GM18858 (cell line): ENCODE measurements at regions not wholly inside any gene's neighbourhood (a gene's known extent, or its start where the extent isn't known, plus 50 kb on each side); places are given as distances from the start of the nearest gene placed in this dataset.

Experiments
- ATAC-seq: cut with Tn5 transposase; IDR thresholded peaks from one replicate; pipeline ENCODE4 v1.9.1; 2021; ENCODE audit not compliant: unreplicated experiment

- no peak for ATAC-seq
Observed at GRCh38 chr3:154018100-154018696, 103.0 kb upstream of the ARHGEF26 start.

- no peak for ATAC-seq
Observed at GRCh38 chr3:154022606-154023005, 98.6 kb upstream of the ARHGEF26 start.

- ATAC-seq: no peak
Observed at GRCh38 chr3:154023148-154023547, 98.0 kb upstream of the ARHGEF26 start.

GRCh38 chr3:154025007-154025406 is 96.2 kb upstream of the ARHGEF26 start:
- no peak for ATAC-seq

GRCh38 chr3:154029926-154030325 is 91.3 kb upstream of the ARHGEF26 start:
- no peak for ATAC-seq

GRCh38 chr3:154034797-154035330 is 86.3 kb upstream of the ARHGEF26 start:
- ATAC-seq: no peak

- ATAC-seq: peak; percentile 57
Observed at GRCh38 chr3:154040283-154040682, 80.9 kb upstream of the ARHGEF26 start.

GRCh38 chr3:154044671-154045070 is 76.5 kb upstream of the ARHGEF26 start:
- no peak for ATAC-seq

GRCh38 chr3:154050216-154050615 is 71.0 kb upstream of the ARHGEF26 start:
- no peak for ATAC-seq

- ATAC-seq: no peak
Observed at GRCh38 chr3:154050766-154051165, 70.4 kb upstream of the ARHGEF26 start.

- no peak for ATAC-seq
Observed at GRCh38 chr3:154059833-154060232, 61.4 kb upstream of the ARHGEF26 start.

GRCh38 chr3:154060238-154061000 is 60.8 kb upstream of the ARHGEF26 start:
- no peak for ATAC-seq

- ATAC-seq: no peak
Observed at GRCh38 chr3:154061001-154061370, 60.2 kb upstream of the ARHGEF26 start.

GRCh38 chr3:154062513-154062912 is 58.7 kb upstream of the ARHGEF26 start:
- ATAC-seq: no peak

- no peak for ATAC-seq
Observed at GRCh38 chr3:154071146-154071545, 50.0 kb upstream of the ARHGEF26 start.
